Colonic mucosa (tissue), 4 donors: ENCODE measurements at regions not wholly inside any gene's neighbourhood (a gene's known extent, or its start where the extent isn't known, plus 50 kb on each side); places are given as distances from the start of the nearest gene placed in this dataset.

ENCODE experiments used
- DNase-seq: peaks from one replicate; pipeline ENCODE4 v3.0.0-alpha.2; 2020
- H3K27ac ChIP-seq: fragments of 200-600 bp; one replicate; pipeline ENCODE4 v1.8.0; 2021
- H3K27me3 ChIP-seq: fragments of 200-600 bp; one replicate; pipeline ENCODE4 v1.8.0; 2021
- H3K36me3 ChIP-seq: fragments of 200-600 bp; one replicate; pipeline ENCODE4 v1.8.0; 2021
- H3K4me1 ChIP-seq: fragments of 200-600 bp; one replicate; pipeline ENCODE4 v1.8.0; 2021; ENCODE audit warnings: mild to moderate bottlenecking
- H3K4me3 ChIP-seq: fragments of 200-600 bp; one replicate; pipeline ENCODE4 v1.8.0; 2021
- H3K9ac ChIP-seq, 2 donors: one replicate each; pipeline ENCODE4 v1.7.0; 2013; ENCODE audit warnings: control low read depth in 2 of 2, low read depth in 2 of 2, low read length in 2 of 2
- H3K9me3 ChIP-seq: fragments of 200-600 bp; one replicate; pipeline ENCODE4 v1.8.0; 2021
- CTCF ChIP-seq: fragments of 200-600 bp; IDR thresholded peaks from one replicate; pipeline ENCODE4 v1.8.0; 2022; ENCODE audit warnings: antibody characterized with exemption, mild to moderate bottlenecking
- intact Hi-C: fragments of 100-400 bp; cut with DNase I; formaldehyde crosslinking; loops from one replicate; pipeline ENCODE4 v1.14.1; 2022
- donor health status: healthy.
- donor health status: DM: no; HTN: no; CAD: no.
- donor health status: DM: no; HTN: no; CAD: no.

GRCh38 chr4:127304356-127304755, 328.4 kb upstream of the INTU start:
- H3K9ac ChIP-seq, result no peak overlapping the region
- TF ChIP-seq CTCF, result no peak
- H3K27ac ChIP-seq, result no peak overlapping the region
- H3K9me3 ChIP-seq, result no peaks in the 10 kb centered on the region
- H3K36me3 ChIP-seq, result no peaks in the 10 kb centered on the region
- intact Hi-C loops, result no loop called here
- DNase-seq, result peak; percentile 21
- H3K4me3 ChIP-seq, result no peak overlapping the region
- no peaks in the 10 kb centered on the region for H3K27me3 ChIP-seq
- no peaks in the 10 kb centered on the region for H3K4me1 ChIP-seq

GRCh38 chr4:127307996-127308395, 324.8 kb upstream of the INTU start:
- no peak for DNase-seq
- Histone ChIP-seq H3K4me1 (no peaks in the 10 kb centered on the region), H3K9me3 (no peaks in the 10 kb centered on the region), H3K4me3 (no peak overlapping the region), H3K27ac (no peak overlapping the region), H3K9ac (no peak overlapping the region), H3K36me3 (no peaks in the 10 kb centered on the region), H3K27me3 (no peaks in the 10 kb centered on the region)
- TF ChIP-seq CTCF, result no peak
- intact Hi-C loops, result no loop called here

- no peaks in the 10 kb centered on the region for H3K27me3 ChIP-seq
- no peak for TF ChIP-seq CTCF
- H3K4me3 ChIP-seq, result no peak overlapping the region
- no peak overlapping the region for H3K9ac ChIP-seq
- H3K9me3 ChIP-seq, result no peaks in the 10 kb centered on the region
- H3K36me3 ChIP-seq, result no peaks in the 10 kb centered on the region
- intact Hi-C loops, result no loop called here
- H3K27ac ChIP-seq, result no peak overlapping the region
- no peaks in the 10 kb centered on the region for H3K4me1 ChIP-seq
- DNase-seq, result no peak
Measured at GRCh38 chr4:127309369-127310102, 323.2 kb upstream of the INTU start.

GRCh38 chr4:127311371-127311770, 321.4 kb upstream of the INTU start:
- no peak for TF ChIP-seq CTCF
- no peak overlapping the region for H3K4me3 ChIP-seq
- no peak for DNase-seq
- intact Hi-C loops, result no loop called here
- no peaks in the 10 kb centered on the region for H3K4me1 ChIP-seq
- no peaks in the 10 kb centered on the region for H3K27me3 ChIP-seq
- no peaks in the 10 kb centered on the region for H3K9me3 ChIP-seq
- no peaks in the 10 kb centered on the region for H3K36me3 ChIP-seq
- no peak overlapping the region for H3K27ac ChIP-seq
- H3K9ac ChIP-seq, result no peak overlapping the region

GRCh38 chr4:127311924-127312323, 320.8 kb upstream of the INTU start:
- no peak for TF ChIP-seq CTCF
- no peaks in the 10 kb centered on the region for H3K4me1 ChIP-seq
- no peak for DNase-seq
- H3K4me3 ChIP-seq, result no peak overlapping the region
- H3K9ac ChIP-seq, result no peak overlapping the region
- no peaks in the 10 kb centered on the region for H3K9me3 ChIP-seq
- no peak overlapping the region for H3K27ac ChIP-seq
- intact Hi-C loops, result no loop called here
- H3K36me3 ChIP-seq, result no peaks in the 10 kb centered on the region
- no peaks in the 10 kb centered on the region for H3K27me3 ChIP-seq
